DND-41 (cell line): ENCODE measurements at regions not wholly inside any gene's neighbourhood (a gene's known extent, or its start where the extent isn't known, plus 50 kb on each side); places are given as distances from the start of the nearest gene placed in this dataset.

ENCODE experiments used
- ATAC-seq: fragments of 200-7000 bp; cut with Tn5 transposase; 3 replicates; pipeline ENCODE4 v1.9.1; 2021; ENCODE audit warnings: low read depth; ENCODE audit not compliant: insufficient read depth
- DNase-seq: peaks from one replicate; pipeline ENCODE4 v3.0.0-alpha.2; 2020
- H2AFZ ChIP-seq: 2 replicates; pipeline ENCODE4 v1.6.0; 2012; ENCODE audit warnings: low read depth, low read length
- H3K27ac ChIP-seq: 2 replicates; pipeline ENCODE4 v1.5.1; 2012; ENCODE audit warnings: low read length, inconsistent platforms
- H3K27me3 ChIP-seq: fragments of 200-600 bp; sonication (generic); 2 replicates; pipeline ENCODE4 v1.6.0; 2012; ENCODE audit warnings: low read length, mild to moderate bottlenecking, inconsistent platforms; ENCODE audit not compliant: insufficient read depth, poor library complexity
- H3K36me3 ChIP-seq: 2 replicates; pipeline ENCODE4 v1.5.1; 2012; ENCODE audit warnings: low read length, inconsistent platforms; ENCODE audit not compliant: insufficient read depth
- H3K4me1 ChIP-seq: 2 replicates; pipeline ENCODE4 v1.5.1; 2012; ENCODE audit warnings: mild to moderate bottlenecking, low read length; ENCODE audit not compliant: insufficient read depth
- H3K4me2 ChIP-seq: 2 replicates; pipeline ENCODE4 v1.6.0; 2012; ENCODE audit warnings: mild to moderate bottlenecking, moderate library complexity, low read length, inconsistent platforms; ENCODE audit not compliant: insufficient read depth
- H3K4me3 ChIP-seq, 2 experiments: fragments of 200-600 bp in 1 of 2; shearing (Covaris generic) in 1 of 2; 2 replicates each; pipeline ENCODE4 v1.5.1; 2012 to 2016; ENCODE audit warnings: inconsistent platforms in 2 of 2, low read length in 2 of 2, mild to moderate bottlenecking in 2 of 2, low read depth in 1 of 2, moderate library complexity in 1 of 2
- H3K79me2 ChIP-seq: 2 replicates; pipeline ENCODE4 v1.6.0; 2012; ENCODE audit warnings: low read length, inconsistent platforms; ENCODE audit not compliant: insufficient read depth
- H3K9ac ChIP-seq: 2 replicates; pipeline ENCODE4 v1.6.0; 2012; ENCODE audit warnings: low read depth, mild to moderate bottlenecking, inconsistent platforms, low read length, moderate library complexity
- H3K9me3 ChIP-seq: 2 replicates; pipeline ENCODE4 v1.5.1; 2012; ENCODE audit warnings: low read length, moderate library complexity, mild to moderate bottlenecking, inconsistent platforms; ENCODE audit not compliant: insufficient read depth, severe bottlenecking
- H4K20me1 ChIP-seq: 2 replicates; pipeline ENCODE4 v1.6.0; 2012; ENCODE audit warnings: low read length; ENCODE audit not compliant: insufficient read depth
- CTCF ChIP-seq: IDR thresholded peaks from 2 replicates; pipeline ENCODE4 v1.5.1; 2012; ENCODE audit warnings: borderline replicate concordance, low read length, moderate library complexity, mild to moderate bottlenecking; ENCODE audit not compliant: poor library complexity, severe bottlenecking; ENCODE audit errors: extremely low read depth
- EZH2 ChIP-seq: IDR thresholded peaks from 3 replicates; pipeline ENCODE4 v1.6.1; 2012; ENCODE audit warnings: borderline replicate concordance, low read depth, mild to moderate bottlenecking, moderate library complexity, low read length, inconsistent platforms; ENCODE audit not compliant: severe bottlenecking

GRCh38 chr11:101401245-101401644, 182.6 kb downstream of the TRPC6 start:
- H3K36me3 ChIP-seq = no peaks in the 10 kb centered on the region
- TF ChIP-seq EZH2 = no peak
- no peak for TF ChIP-seq CTCF
- no peak for DNase-seq
- H3K4me3 ChIP-seq = no peak overlapping the region
- no peaks in the 10 kb centered on the region for H3K27me3 ChIP-seq
- no peaks in the 10 kb centered on the region for H3K9me3 ChIP-seq
- no peak overlapping the region for H3K27ac ChIP-seq
- no peaks in the 10 kb centered on the region for H3K79me2 ChIP-seq
- H4K20me1 ChIP-seq = no peaks in the 10 kb centered on the region
- no peak for ATAC-seq
- no peak overlapping the region for H3K4me2 ChIP-seq
- no peaks in the 10 kb centered on the region for H3K4me1 ChIP-seq
- H2AFZ ChIP-seq = no peak overlapping the region
- no peak overlapping the region for H3K9ac ChIP-seq

- no peaks in the 10 kb centered on the region for H3K9me3 ChIP-seq
- DNase-seq (no peak), ATAC-seq (no peak)
- H3K27ac ChIP-seq = no peak overlapping the region
- H3K4me2 ChIP-seq = no peak overlapping the region
- no peaks in the 10 kb centered on the region for H3K79me2 ChIP-seq
- H3K9ac ChIP-seq = no peak overlapping the region
- no peaks in the 10 kb centered on the region for H3K36me3 ChIP-seq
- no peak for TF ChIP-seq EZH2
- no peak for TF ChIP-seq CTCF
- no peak overlapping the region for H2AFZ ChIP-seq
- no peaks in the 10 kb centered on the region for H3K4me1 ChIP-seq
- no peak overlapping the region for H3K4me3 ChIP-seq
- no peaks in the 10 kb centered on the region for H3K27me3 ChIP-seq
- no peaks in the 10 kb centered on the region for H4K20me1 ChIP-seq
Observed at GRCh38 chr11:101397979-101398378, 185.8 kb downstream of the TRPC6 start.

DNA sequence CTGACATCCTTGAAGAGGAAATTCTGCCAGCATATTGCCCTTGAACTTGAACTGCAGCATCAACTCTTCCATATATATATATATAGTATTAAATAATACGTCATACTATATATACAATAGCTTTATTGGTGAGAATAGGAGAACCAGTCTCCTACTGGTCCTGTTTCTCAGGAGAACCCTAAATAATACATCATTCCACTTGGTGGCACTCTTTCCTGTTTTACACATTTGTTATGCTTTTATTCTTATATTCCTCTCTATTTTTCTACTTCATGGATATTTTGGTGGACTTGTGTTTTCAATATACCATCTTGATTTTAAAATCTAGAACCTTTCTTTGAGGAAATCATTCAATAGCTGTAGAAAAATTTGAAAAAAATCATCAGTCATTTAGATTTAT, 193.3 kb downstream of the TRPC6 start:
- H3K4me2 ChIP-seq = no peak overlapping the region
- H3K27me3 ChIP-seq = no peaks in the 10 kb centered on the region
- TF ChIP-seq CTCF (peak; percentile 13), EZH2 (no peak)
- no peak overlapping the region for H3K4me3 ChIP-seq
- H3K27ac ChIP-seq = no peak overlapping the region
- no peak overlapping the region for H2AFZ ChIP-seq
- ATAC-seq (no peak), DNase-seq (no peak)
- no peaks in the 10 kb centered on the region for H3K9me3 ChIP-seq
- H4K20me1 ChIP-seq = no peaks in the 10 kb centered on the region
- H3K36me3 ChIP-seq = no peaks in the 10 kb centered on the region
- H3K4me1 ChIP-seq = no peaks in the 10 kb centered on the region
- H3K9ac ChIP-seq = no peak overlapping the region
- no peaks in the 10 kb centered on the region for H3K79me2 ChIP-seq

DNA sequence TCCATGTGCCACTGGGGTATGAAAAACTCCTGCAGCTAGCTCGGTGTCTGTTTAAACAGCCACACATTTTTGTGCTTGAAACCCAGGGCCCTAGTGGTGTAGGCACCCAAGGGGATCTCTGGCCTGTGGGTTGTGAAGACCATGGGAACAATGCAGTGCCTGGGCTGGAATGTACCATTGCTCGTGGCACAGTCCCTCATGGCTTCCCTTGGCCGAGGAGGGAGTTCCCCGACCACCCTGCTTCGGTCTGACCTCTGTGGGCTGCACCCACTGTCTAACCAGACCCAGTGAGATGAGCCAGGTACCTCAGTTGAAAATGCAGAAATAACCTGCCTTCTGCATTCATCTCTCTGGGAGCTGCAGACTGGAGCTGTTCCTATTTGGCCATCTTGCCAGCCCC, 214.0 kb downstream of the TRPC6 start:
- no peak for TF ChIP-seq EZH2
- TF ChIP-seq CTCF = no peak
- H4K20me1 ChIP-seq = no peaks in the 10 kb centered on the region
- no peaks in the 10 kb centered on the region for H3K27me3 ChIP-seq
- H3K4me2 ChIP-seq = no peak overlapping the region
- H3K4me3 ChIP-seq = no peak overlapping the region
- no peak overlapping the region for H2AFZ ChIP-seq
- no peak overlapping the region for H3K27ac ChIP-seq
- no peaks in the 10 kb centered on the region for H3K79me2 ChIP-seq
- no peaks in the 10 kb centered on the region for H3K36me3 ChIP-seq
- no peaks in the 10 kb centered on the region for H3K4me1 ChIP-seq
- H3K9ac ChIP-seq = no peak overlapping the region
- ATAC-seq (no peak), DNase-seq (no peak)
- no peaks in the 10 kb centered on the region for H3K9me3 ChIP-seq
